ENCODE measurements at regions not wholly inside any gene's neighbourhood (a gene's known extent, or its start where the extent isn't known, plus 50 kb on each side); places are given as distances from the start of the nearest gene placed in this dataset.

DNA sequence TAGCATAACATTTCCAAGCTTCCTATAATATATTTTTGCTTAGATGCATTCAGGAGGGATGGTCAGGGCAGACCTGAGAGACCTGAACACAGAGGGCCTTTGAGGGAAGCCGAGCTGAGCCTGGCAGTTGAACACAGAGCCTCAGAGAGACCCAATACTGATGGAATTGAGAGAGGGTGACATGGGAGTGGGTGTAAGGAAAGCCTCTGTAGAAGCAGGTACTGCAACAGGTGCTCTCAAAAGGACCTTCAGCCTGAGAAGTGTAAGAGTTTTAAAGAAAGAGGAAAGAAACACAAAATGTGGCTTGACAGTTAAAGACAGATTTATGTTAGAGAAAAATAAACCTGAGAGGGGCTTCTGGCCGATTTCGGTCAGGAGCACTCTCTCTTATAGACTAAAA is 73.9 kb upstream of the PGBD5 start:
- TF ChIP-seq CTCF (IDR thresholded peaks at IDR 0.05) (no peak), POLR2A (IDR thresholded peaks at IDR 0.05) (no peak)

All from testis (tissue), 2 donors.